DND-41 (cell line): ENCODE measurements at regions not wholly inside any gene's neighbourhood (a gene's known extent, or its start where the extent isn't known, plus 50 kb on each side); places are given as distances from the start of the nearest gene placed in this dataset.

Experiments
- ATAC-seq: fragments of 200-7000 bp; cut with Tn5 transposase; 3 replicates; pipeline ENCODE4 v1.9.1; 2021; ENCODE audit warnings: low read depth; ENCODE audit not compliant: insufficient read depth
- DNase-seq: peaks from one replicate; pipeline ENCODE4 v3.0.0-alpha.2; 2020
- H2AFZ ChIP-seq: 2 replicates; pipeline ENCODE4 v1.6.0; 2012; ENCODE audit warnings: low read depth, low read length
- H3K27ac ChIP-seq: 2 replicates; pipeline ENCODE4 v1.5.1; 2012; ENCODE audit warnings: low read length, inconsistent platforms
- H3K27me3 ChIP-seq: fragments of 200-600 bp; sonication (generic); 2 replicates; pipeline ENCODE4 v1.6.0; 2012; ENCODE audit warnings: low read length, mild to moderate bottlenecking, inconsistent platforms; ENCODE audit not compliant: insufficient read depth, poor library complexity
- H3K36me3 ChIP-seq: 2 replicates; pipeline ENCODE4 v1.5.1; 2012; ENCODE audit warnings: low read length, inconsistent platforms; ENCODE audit not compliant: insufficient read depth
- H3K4me1 ChIP-seq: 2 replicates; pipeline ENCODE4 v1.5.1; 2012; ENCODE audit warnings: mild to moderate bottlenecking, low read length; ENCODE audit not compliant: insufficient read depth
- H3K4me2 ChIP-seq: 2 replicates; pipeline ENCODE4 v1.6.0; 2012; ENCODE audit warnings: mild to moderate bottlenecking, moderate library complexity, low read length, inconsistent platforms; ENCODE audit not compliant: insufficient read depth
- H3K4me3 ChIP-seq, 2 experiments: fragments of 200-600 bp in 1 of 2; shearing (Covaris generic) in 1 of 2; 2 replicates each; pipeline ENCODE4 v1.5.1; 2012 to 2016; ENCODE audit warnings: inconsistent platforms in 2 of 2, low read length in 2 of 2, mild to moderate bottlenecking in 2 of 2, low read depth in 1 of 2, moderate library complexity in 1 of 2
- H3K79me2 ChIP-seq: 2 replicates; pipeline ENCODE4 v1.6.0; 2012; ENCODE audit warnings: low read length, inconsistent platforms; ENCODE audit not compliant: insufficient read depth
- H3K9ac ChIP-seq: 2 replicates; pipeline ENCODE4 v1.6.0; 2012; ENCODE audit warnings: low read depth, mild to moderate bottlenecking, inconsistent platforms, low read length, moderate library complexity
- H3K9me3 ChIP-seq: 2 replicates; pipeline ENCODE4 v1.5.1; 2012; ENCODE audit warnings: low read length, moderate library complexity, mild to moderate bottlenecking, inconsistent platforms; ENCODE audit not compliant: insufficient read depth, severe bottlenecking
- H4K20me1 ChIP-seq: 2 replicates; pipeline ENCODE4 v1.6.0; 2012; ENCODE audit warnings: low read length; ENCODE audit not compliant: insufficient read depth
- EZH2 ChIP-seq: IDR thresholded peaks from 3 replicates; pipeline ENCODE4 v1.6.1; 2012; ENCODE audit warnings: borderline replicate concordance, low read depth, mild to moderate bottlenecking, moderate library complexity, low read length, inconsistent platforms; ENCODE audit not compliant: severe bottlenecking
- TF ChIP-seq, protein P1 (sequence below): IDR thresholded peaks from 2 replicates; pipeline ENCODE4 v1.5.1; 2012; ENCODE audit warnings: borderline replicate concordance, low read length, moderate library complexity, mild to moderate bottlenecking; ENCODE audit not compliant: poor library complexity, severe bottlenecking; ENCODE audit errors: extremely low read depth

DNA sequence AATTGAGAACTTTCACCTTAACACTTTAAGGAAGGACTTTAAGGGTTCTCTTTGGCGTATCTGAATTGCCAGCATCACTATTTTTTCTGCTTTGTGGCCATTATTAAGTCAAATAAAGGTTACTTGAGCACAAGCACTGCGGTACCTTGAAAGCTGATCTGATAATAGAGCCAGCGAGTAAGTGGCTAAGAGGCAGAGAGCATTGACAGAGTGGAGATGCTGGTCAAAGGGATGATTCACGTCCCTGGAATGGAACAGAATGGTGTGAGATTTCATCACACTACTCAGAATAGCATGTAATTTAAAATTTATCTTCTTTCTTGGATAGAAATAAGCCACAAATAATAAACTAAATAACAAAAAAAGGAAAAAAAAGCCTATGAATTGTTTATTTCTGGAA lies 57.1 kb upstream of the NPFFR2 start:
- H3K36me3 ChIP-seq: no peaks in the 10 kb centered on the region
- TF ChIP-seq, protein P1, sequence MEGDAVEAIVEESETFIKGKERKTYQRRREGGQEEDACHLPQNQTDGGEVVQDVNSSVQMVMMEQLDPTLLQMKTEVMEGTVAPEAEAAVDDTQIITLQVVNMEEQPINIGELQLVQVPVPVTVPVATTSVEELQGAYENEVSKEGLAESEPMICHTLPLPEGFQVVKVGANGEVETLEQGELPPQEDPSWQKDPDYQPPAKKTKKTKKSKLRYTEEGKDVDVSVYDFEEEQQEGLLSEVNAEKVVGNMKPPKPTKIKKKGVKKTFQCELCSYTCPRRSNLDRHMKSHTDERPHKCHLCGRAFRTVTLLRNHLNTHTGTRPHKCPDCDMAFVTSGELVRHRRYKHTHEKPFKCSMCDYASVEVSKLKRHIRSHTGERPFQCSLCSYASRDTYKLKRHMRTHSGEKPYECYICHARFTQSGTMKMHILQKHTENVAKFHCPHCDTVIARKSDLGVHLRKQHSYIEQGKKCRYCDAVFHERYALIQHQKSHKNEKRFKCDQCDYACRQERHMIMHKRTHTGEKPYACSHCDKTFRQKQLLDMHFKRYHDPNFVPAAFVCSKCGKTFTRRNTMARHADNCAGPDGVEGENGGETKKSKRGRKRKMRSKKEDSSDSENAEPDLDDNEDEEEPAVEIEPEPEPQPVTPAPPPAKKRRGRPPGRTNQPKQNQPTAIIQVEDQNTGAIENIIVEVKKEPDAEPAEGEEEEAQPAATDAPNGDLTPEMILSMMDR: no peak
- TF ChIP-seq EZH2: no peak
- H3K4me1 ChIP-seq: no peaks in the 10 kb centered on the region
- H3K27me3 ChIP-seq: no peaks in the 10 kb centered on the region
- no peak overlapping the region for H2AFZ ChIP-seq
- no peak overlapping the region for H3K9ac ChIP-seq
- H3K79me2 ChIP-seq: no peaks in the 10 kb centered on the region
- H3K27ac ChIP-seq: no peak overlapping the region
- no peaks in the 10 kb centered on the region for H4K20me1 ChIP-seq
- H3K4me2 ChIP-seq: no peak overlapping the region
- no peak for ATAC-seq
- no peaks in the 10 kb centered on the region for H3K9me3 ChIP-seq
- H3K4me3 ChIP-seq: no peak overlapping the region
- DNase-seq: no peak

DNA sequence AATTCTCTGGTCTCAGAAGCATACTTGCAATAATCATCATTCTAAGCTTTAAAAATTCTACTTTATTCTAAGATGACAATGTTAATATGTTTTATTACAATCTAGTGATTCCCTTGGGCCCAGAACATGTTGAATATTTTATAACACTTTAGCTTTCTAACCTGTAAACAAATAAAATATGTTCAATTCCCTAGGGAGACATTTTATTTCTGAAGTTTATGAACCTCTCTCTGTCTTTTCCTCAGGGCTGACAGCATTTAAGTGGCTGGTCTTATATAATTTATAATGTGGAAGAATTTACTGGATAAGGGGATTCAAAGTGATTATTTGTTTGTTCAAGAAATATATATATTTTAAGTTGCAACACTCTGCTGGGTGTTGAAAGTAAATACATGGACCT lies 55.3 kb upstream of the NPFFR2 start:
- H3K4me1 ChIP-seq: no peaks in the 10 kb centered on the region
- no peak for ATAC-seq
- no peaks in the 10 kb centered on the region for H3K79me2 ChIP-seq
- no peak overlapping the region for H3K9ac ChIP-seq
- H2AFZ ChIP-seq: no peak overlapping the region
- no peak overlapping the region for H3K4me2 ChIP-seq
- no peaks in the 10 kb centered on the region for H3K27me3 ChIP-seq
- DNase-seq: no peak
- TF ChIP-seq, protein P1: no peak
- no peak for TF ChIP-seq EZH2
- no peaks in the 10 kb centered on the region for H3K9me3 ChIP-seq
- H3K4me3 ChIP-seq: no peak overlapping the region
- H3K36me3 ChIP-seq: no peaks in the 10 kb centered on the region
- H4K20me1 ChIP-seq: no peaks in the 10 kb centered on the region
- H3K27ac ChIP-seq: no peak overlapping the region

DNA sequence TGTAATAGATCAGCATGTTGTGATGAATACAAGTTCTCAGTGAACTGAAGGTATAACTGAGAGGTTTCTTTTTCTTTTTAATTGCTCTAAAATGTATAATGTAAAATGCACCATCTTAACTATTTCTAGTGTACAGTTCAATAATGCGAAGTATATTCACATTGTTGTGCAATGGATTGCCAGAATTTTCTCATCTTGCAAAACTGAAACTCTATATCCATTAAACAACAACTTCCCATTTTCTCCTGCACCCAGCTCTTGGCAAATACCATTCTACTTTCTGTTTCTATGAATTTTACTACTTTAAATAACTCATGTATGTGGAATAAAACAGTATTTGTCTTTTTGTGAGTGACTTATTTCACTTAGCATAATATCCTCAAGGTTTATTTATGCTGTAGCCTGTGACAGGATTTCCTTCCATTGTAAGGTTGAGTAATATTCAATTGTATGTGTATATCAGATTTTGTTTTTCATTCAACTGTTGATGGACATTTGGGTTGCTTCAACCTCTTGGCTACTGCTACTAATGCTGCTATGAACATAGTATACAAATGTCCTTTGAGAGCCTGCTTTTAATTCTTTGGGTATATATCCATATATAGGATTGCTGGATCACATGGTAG lies 53.5 kb upstream of the NPFFR2 start:
- ATAC-seq: no peak

More for the DNA sequence above, 53.5 kb upstream of the NPFFR2 start:
- Histone ChIP-seq H3K27ac (no peak overlapping the region), H3K9ac (no peak overlapping the region), H3K36me3 (no peaks in the 10 kb centered on the region), H3K9me3 (no peaks in the 10 kb centered on the region), H3K4me1 (no peaks in the 10 kb centered on the region), H3K27me3 (no peaks in the 10 kb centered on the region), H3K4me3 (no peak overlapping the region), H3K79me2 (no peaks in the 10 kb centered on the region), H4K20me1 (no peaks in the 10 kb centered on the region), H3K4me2 (no peak overlapping the region), H2AFZ (no peak overlapping the region)
- TF ChIP-seq, protein P1: no peak
- no peak for DNase-seq
